Hippocampal formation (tissue), 2 donors: ENCODE measurements at regions not wholly inside any gene's neighbourhood (a gene's known extent, or its start where the extent isn't known, plus 50 kb on each side); places are given as distances from the start of the nearest gene placed in this dataset.
"Not testable (repeated sequence)": the region's sequence is repeated elsewhere in the genome, so short reads cannot be mapped to it uniquely, and the experiment has no call there.

Source experiments
- DNase-seq, 2 donors: peaks; one replicate each; lab custom pipeline; 2025; lab: John Stamatoyannopoulos, UW

- no peak for DNase-seq
Observed at GRCh38 chr6:168177103-168177891, 98.3 kb upstream of the FRMD1 start.

GRCh38 chr6:168171673-168172353 is 92.8 kb upstream of the FRMD1 start:
- DNase-seq = no peak

- DNase-seq = no peak
Observed at GRCh38 chr6:168170841-168171601, 92.0 kb upstream of the FRMD1 start.

- DNase-seq = no peak
Observed at GRCh38 chr6:168169624-168170023, 90.6 kb upstream of the FRMD1 start.

- not testable (repeated sequence) for DNase-seq
Observed at GRCh38 chr6:168168936-168169335, 89.9 kb upstream of the FRMD1 start.

- not testable (repeated sequence) for DNase-seq
Observed at GRCh38 chr6:168168330-168168729, 89.3 kb upstream of the FRMD1 start.

- no peak for DNase-seq
Observed at GRCh38 chr6:168167431-168168315, 88.7 kb upstream of the FRMD1 start.

- no peak for DNase-seq
Observed at GRCh38 chr6:168166627-168167026, 87.6 kb upstream of the FRMD1 start.

- no peak for DNase-seq
Observed at GRCh38 chr6:168165891-168166290, 86.9 kb upstream of the FRMD1 start.

GRCh38 chr6:168165373-168165772 is 86.4 kb upstream of the FRMD1 start:
- DNase-seq = no peak

GRCh38 chr6:168164462-168165061 is 85.5 kb upstream of the FRMD1 start:
- DNase-seq = no peak

GRCh38 chr6:168163096-168163731 is 84.2 kb upstream of the FRMD1 start:
- peak in 1 of 2 donors; percentile 45 for DNase-seq

- no peak for DNase-seq
Observed at GRCh38 chr6:168162366-168162765, 83.4 kb upstream of the FRMD1 start.

GRCh38 chr6:168161371-168161750 is 82.3 kb upstream of the FRMD1 start:
- DNase-seq = no peak

- DNase-seq = no peak
Observed at GRCh38 chr6:168160506-168161370, 81.7 kb upstream of the FRMD1 start.

- no peak for DNase-seq
Observed at GRCh38 chr6:168159506-168159905, 80.5 kb upstream of the FRMD1 start.

- DNase-seq = no peak
Observed at GRCh38 chr6:168158980-168159349, 80.0 kb upstream of the FRMD1 start.

GRCh38 chr6:168158213-168158979 is 79.4 kb upstream of the FRMD1 start:
- DNase-seq = no peak
